Neural progenitor cell (in vitro differentiated cells): ENCODE measurements at regions not wholly inside any gene's neighbourhood (a gene's known extent, or its start where the extent isn't known, plus 50 kb on each side); places are given as distances from the start of the nearest gene placed in this dataset.

ENCODE experiments used
- DNase-seq: peaks from one replicate; pipeline ENCODE4 v3.0.0-alpha.2; 2016; ENCODE audit warnings: low spot score
- H2AFZ ChIP-seq: fragments of 200-600 bp; sonication (generic); replicated peaks from 2 replicates; pipeline ENCODE4 v1.6.1; 2016; ENCODE audit warnings: antibody characterized with exemption
- H3F3A ChIP-seq: fragments of 200-600 bp; sonication (generic); 2 replicates; pipeline ENCODE4 v1.6.1; 2016; ENCODE audit warnings: antibody characterized with exemption, low read depth
- H3K27ac ChIP-seq: fragments of 200-600 bp; sonication (generic); 2 replicates; pipeline ENCODE4 v1.5.1; 2016; ENCODE audit warnings: mild to moderate bottlenecking
- H3K27me3 ChIP-seq: fragments of 200-600 bp; sonication (generic); 2 replicates; pipeline ENCODE4 v1.6.1; 2016; ENCODE audit warnings: mild to moderate bottlenecking, moderate library complexity
- H3K36me3 ChIP-seq: fragments of 200-600 bp; sonication (generic); 2 replicates; pipeline ENCODE4 v1.5.1; 2016
- H3K4me1 ChIP-seq: fragments of 200-600 bp; sonication (generic); 2 replicates; pipeline ENCODE4 v1.6.1; 2016; ENCODE audit warnings: mixed run types
- H3K4me2 ChIP-seq: fragments of 200-600 bp; sonication (generic); 2 replicates; pipeline ENCODE4 v1.6.1; 2016
- H3K4me3 ChIP-seq: fragments of 200-600 bp; sonication (generic); 2 replicates; pipeline ENCODE4 v1.5.1; 2016
- H3K79me2 ChIP-seq: fragments of 200-600 bp; sonication (generic); 2 replicates; pipeline ENCODE4 v1.6.1; 2016; ENCODE audit warnings: low read depth
- H3K9ac ChIP-seq: fragments of 200-600 bp; sonication (generic); 2 replicates; pipeline ENCODE4 v1.6.1; 2016
- H3K9me3 ChIP-seq: fragments of 200-600 bp; sonication (generic); 2 replicates; pipeline ENCODE4 v1.5.1; 2016; ENCODE audit warnings: low read depth
- H4K20me1 ChIP-seq: fragments of 200-600 bp; sonication (generic); 2 replicates; pipeline ENCODE4 v1.6.1; 2016; ENCODE audit warnings: low read depth
- H3K27ac Mint-ChIP-seq: 3 replicates; pipeline ENCODE4 v1.8.0; 2021; ENCODE audit warnings: mixed read lengths
- H3K27me3 Mint-ChIP-seq: 2 replicates; pipeline ENCODE4 v1.8.0; 2022; ENCODE audit warnings: low read depth, mild to moderate bottlenecking, inconsistent platforms, moderate library complexity, mixed read lengths; ENCODE audit not compliant: insufficient read depth
- H3K36me3 Mint-ChIP-seq: 3 replicates; pipeline ENCODE4 v1.8.0; 2021; ENCODE audit warnings: mixed read lengths
- H3K4me1 Mint-ChIP-seq: 3 replicates; pipeline ENCODE4 v1.8.0; 2021; ENCODE audit warnings: mixed read lengths
- H3K4me3 Mint-ChIP-seq: 3 replicates; pipeline ENCODE4 v1.8.0; 2021; ENCODE audit warnings: mild to moderate bottlenecking, moderate library complexity, mixed read lengths
- H3K9me3 Mint-ChIP-seq: 3 replicates; pipeline ENCODE4 v1.8.0; 2020; ENCODE audit warnings: mixed read lengths
- CTCF ChIP-seq: fragments of 200-600 bp; sonication (generic); IDR thresholded peaks from 2 replicates; pipeline ENCODE4 v1.5.1; 2017; ENCODE audit warnings: antibody characterized with exemption, mild to moderate bottlenecking
- EZH2 ChIP-seq: fragments of 200-600 bp; sonication (generic); IDR thresholded peaks from 2 replicates; pipeline ENCODE4 v1.6.1; 2017; ENCODE audit warnings: antibody characterized with exemption, mild to moderate bottlenecking, moderate library complexity
- EZH2phosphoT487 ChIP-seq: fragments of 200-600 bp; sonication (generic); IDR thresholded peaks from 2 replicates; pipeline ENCODE4 v1.6.1; 2017; ENCODE audit warnings: antibody characterized with exemption

- no peaks in the 10 kb centered on the region for H3K36me3 Mint-ChIP-seq
- TF ChIP-seq CTCF: no peak
- TF ChIP-seq EZH2phosphoT487: no peak
- TF ChIP-seq EZH2: no peak
- Histone ChIP-seq H2AFZ (no peak overlapping the region), H3K4me3 (no peak overlapping the region), H3K27me3 (no peaks in the 10 kb centered on the region), H3K9ac (no peak overlapping the region), H3K27ac (no peak overlapping the region), H4K20me1 (no peaks in the 10 kb centered on the region), H3K4me1 (no peaks in the 10 kb centered on the region), H3K9me3 (no peaks in the 10 kb centered on the region), H3F3A (no peaks in the 10 kb centered on the region), H3K4me2 (no peak overlapping the region), H3K79me2 (no peaks in the 10 kb centered on the region), H3K36me3 (no peaks in the 10 kb centered on the region)
- H3K27me3 Mint-ChIP-seq: peaks cover 2% of the 10 kb centered on the region
- no peaks in the 10 kb centered on the region for H3K4me1 Mint-ChIP-seq
- no peak overlapping the region for H3K4me3 Mint-ChIP-seq
- peaks cover 4% of the 10 kb centered on the region for H3K9me3 Mint-ChIP-seq
- H3K27ac Mint-ChIP-seq: no peak overlapping the region
- DNase-seq: no peak
These were observed 1113.8 kb upstream of the RBFOX1 start for GRCh38 chr16:6218855-6219254.

GRCh38 chr16:6216836-6217235, 1115.8 kb upstream of the RBFOX1 start:
- peaks cover 2% of the 10 kb centered on the region for H3K27me3 Mint-ChIP-seq
- no peak for DNase-seq
- no peak overlapping the region for H3K9ac ChIP-seq

GRCh38 chr16:6211644-6212043, 1114.0 kb upstream of the EEF2KMT start:
- H3K36me3 ChIP-seq: no peaks in the 10 kb centered on the region
- Mint-ChIP-seq H3K9me3 (no peaks in the 10 kb centered on the region), H3K27me3 (peaks cover 2% of the 10 kb centered on the region), H3K4me1 (peaks cover 16% of the 10 kb centered on the region), H3K36me3 (no peaks in the 10 kb centered on the region), H3K27ac (no peak overlapping the region), H3K4me3 (no peak overlapping the region)
- H3K4me2 ChIP-seq: no peak overlapping the region
- no peaks in the 10 kb centered on the region for H4K20me1 ChIP-seq
- no peaks in the 10 kb centered on the region for H3K9me3 ChIP-seq
- peaks cover 18% of the 10 kb centered on the region for H3K4me1 ChIP-seq
- H3K4me3 ChIP-seq: no peak overlapping the region
- no peak overlapping the region for H3K9ac ChIP-seq
- DNase-seq: no peak
- H3K27ac ChIP-seq: no peak overlapping the region
- H3K27me3 ChIP-seq: no peaks in the 10 kb centered on the region
- TF ChIP-seq CTCF (no peak), EZH2phosphoT487 (no peak), EZH2 (no peak)
- no peaks in the 10 kb centered on the region for H3F3A ChIP-seq
- H3K79me2 ChIP-seq: no peaks in the 10 kb centered on the region
- H2AFZ ChIP-seq: no peak overlapping the region

More at GRCh38 chr16:6216836-6217235, 1115.8 kb upstream of the RBFOX1 start:
- no peaks in the 10 kb centered on the region for H3K27me3 ChIP-seq
- Mint-ChIP-seq H3K27ac (no peak overlapping the region), H3K4me3 (no peak overlapping the region), H3K4me1 (peaks cover 2% of the 10 kb centered on the region), H3K9me3 (no peaks in the 10 kb centered on the region), H3K36me3 (no peaks in the 10 kb centered on the region)
- H3F3A ChIP-seq: no peaks in the 10 kb centered on the region
- H3K4me1 ChIP-seq: no peaks in the 10 kb centered on the region
- no peaks in the 10 kb centered on the region for H3K79me2 ChIP-seq
- no peak for TF ChIP-seq CTCF
- TF ChIP-seq EZH2: no peak
- TF ChIP-seq EZH2phosphoT487: no peak
- no peak overlapping the region for H3K4me3 ChIP-seq
- no peak overlapping the region for H3K4me2 ChIP-seq
- H3K27ac ChIP-seq: no peak overlapping the region
- H2AFZ ChIP-seq: no peak overlapping the region
- H4K20me1 ChIP-seq: no peaks in the 10 kb centered on the region
- H3K36me3 ChIP-seq: no peaks in the 10 kb centered on the region
- no peaks in the 10 kb centered on the region for H3K9me3 ChIP-seq
